HG03439 (cell line): ENCODE measurements at regions not wholly inside any gene's neighbourhood (a gene's known extent, or its start where the extent isn't known, plus 50 kb on each side); places are given as distances from the start of the nearest gene placed in this dataset.

Source experiments
- ATAC-seq: cut with Tn5 transposase; IDR thresholded peaks from one replicate; pipeline ENCODE4 v1.9.1; 2021; ENCODE audit warnings: mild to moderate bottlenecking, moderate library complexity; ENCODE audit not compliant: unreplicated experiment

- ATAC-seq = no peak
These were observed 394.0 kb upstream of the IGFBP7 start for GRCh38 chr4:57504139-57504538.

- ATAC-seq = no peak
These were observed 391.5 kb upstream of the IGFBP7 start for GRCh38 chr4:57501720-57502119.

GRCh38 chr4:57499786-57500185, 389.6 kb upstream of the IGFBP7 start:
- ATAC-seq = no peak

- no peak for ATAC-seq
These were observed 388.1 kb upstream of the IGFBP7 start for GRCh38 chr4:57498251-57498650.

GRCh38 chr4:57496697-57497471, 386.7 kb upstream of the IGFBP7 start:
- ATAC-seq = no peak

- ATAC-seq = no peak
These were observed 384.6 kb upstream of the IGFBP7 start for GRCh38 chr4:57494821-57495220.

- ATAC-seq = no peak
These were observed 382.2 kb upstream of the IGFBP7 start for GRCh38 chr4:57492251-57492878.

- ATAC-seq = no peak
These were observed 381.2 kb upstream of the IGFBP7 start for GRCh38 chr4:57491388-57491787.

- no peak for ATAC-seq
These were observed 380.5 kb upstream of the IGFBP7 start for GRCh38 chr4:57490520-57491255.

- no peak for ATAC-seq
These were observed 378.4 kb upstream of the IGFBP7 start for GRCh38 chr4:57488366-57489162.

GRCh38 chr4:57475424-57475823, 365.2 kb upstream of the IGFBP7 start:
- ATAC-seq = no peak

GRCh38 chr4:57465321-57466056, 355.3 kb upstream of the IGFBP7 start:
- ATAC-seq = no peak

- no peak for ATAC-seq
These were observed 352.7 kb upstream of the IGFBP7 start for GRCh38 chr4:57462843-57463242.

GRCh38 chr4:57460967-57461366, 350.8 kb upstream of the IGFBP7 start:
- no peak for ATAC-seq

- ATAC-seq = no peak
These were observed 338.7 kb upstream of the IGFBP7 start for GRCh38 chr4:57448901-57449300.

GRCh38 chr4:57448452-57448851, 338.3 kb upstream of the IGFBP7 start:
- ATAC-seq = no peak

GRCh38 chr4:57446266-57446665, 336.1 kb upstream of the IGFBP7 start:
- ATAC-seq = no peak

GRCh38 chr4:57445686-57446085, 335.5 kb upstream of the IGFBP7 start:
- no peak for ATAC-seq

- no peak for ATAC-seq
These were observed 334.5 kb upstream of the IGFBP7 start for GRCh38 chr4:57444671-57445070.

- ATAC-seq = no peak
These were observed 333.6 kb upstream of the IGFBP7 start for GRCh38 chr4:57443787-57444186.
